ENCODE measurements at regions not wholly inside any gene's neighbourhood (a gene's known extent, or its start where the extent isn't known, plus 50 kb on each side); places are given as distances from the start of the nearest gene placed in this dataset.

DNA sequence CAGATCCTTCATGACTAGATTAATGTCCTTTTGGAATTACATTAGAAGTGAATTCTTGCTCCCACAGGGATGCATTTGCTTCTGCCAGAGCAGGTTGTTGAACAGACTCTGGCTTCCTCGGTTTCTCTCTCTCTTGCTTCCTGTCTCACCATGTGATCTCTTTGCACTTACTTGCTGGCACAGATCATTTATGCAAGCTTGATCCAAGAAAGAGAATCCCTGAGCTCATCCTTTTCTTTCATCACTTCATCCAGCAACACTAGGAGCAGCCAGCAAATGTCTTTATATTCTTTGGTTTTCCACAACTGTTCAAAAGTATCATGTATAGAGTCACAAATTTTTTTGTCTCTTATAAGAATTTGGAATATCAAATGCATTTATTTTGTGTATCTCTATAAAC is 313.5 kb downstream of the ZNF326 start (continued):
- TF ChIP-seq MAFK (conservative IDR thresholded peaks at IDR 0.05 in 1 of 2, IDR thresholded peaks at IDR 0.05 in 1 of 2; ENCODE audit: low read length in 2 of 2) (no peak), GABPA (IDR thresholded peaks at IDR 0.05; ENCODE audit: low read depth, low read length) (no peak), GABPA (CRISPR knock-in tag; IDR thresholded peaks at IDR 0.05; ENCODE audit: low read depth) (no peak), XRCC5 (optimal IDR thresholded peaks at IDR 0.05; ENCODE audit: low read length) (no peak), SMARCC2 (IDR thresholded peaks at IDR 0.05) (no peak), ZNF776 (CRISPR knock-in tag; IDR thresholded peaks at IDR 0.05) (no peak), ZNF703 (CRISPR knock-in tag; IDR thresholded peaks at IDR 0.05; ENCODE audit: borderline replicate concordance) (no peak)

DNA sequence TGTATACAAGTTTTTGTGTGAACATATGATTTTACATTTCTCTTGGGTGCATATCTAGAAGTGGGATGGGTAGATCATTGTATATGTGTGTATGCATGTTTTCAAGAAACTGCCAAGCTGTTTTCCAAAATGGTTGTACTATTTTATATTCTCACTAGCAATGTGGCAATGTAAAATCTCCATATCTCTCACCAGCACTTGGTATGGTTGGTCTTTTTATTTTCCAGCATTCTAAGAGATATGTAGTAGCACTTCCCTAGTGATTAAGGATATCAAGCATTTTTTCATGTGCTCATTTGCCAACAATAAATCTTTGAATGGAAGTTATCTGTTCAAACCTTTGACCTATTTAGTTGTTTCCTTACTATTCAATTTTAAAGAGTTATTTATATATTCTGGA is 310.7 kb downstream of the ZNF326 start:
- no peaks in the 10 kb centered on the region for H3K79me2 ChIP-seq (ENCODE audit: insufficient read depth, low read length)
- H2AFZ ChIP-seq (ENCODE audit: low read length) = no peak overlapping the region
- ATAC-seq = no peak
- no peaks in the 10 kb centered on the region; a peak in 1 of 5 replicates for H3K27me3 ChIP-seq (ENCODE audit: control insufficient read depth in 1 of 2, insufficient read depth in 2 of 2, low read length in 2 of 2)
- no peak overlapping the region for H3K4me2 ChIP-seq (ENCODE audit: low read depth, low read length)
- H3K9ac ChIP-seq (ENCODE audit: insufficient read depth, low read depth, low read length) = no peak overlapping the region
- H3K4me1 ChIP-seq (ENCODE audit: insufficient read depth, low read length) = no peaks in the 10 kb centered on the region
- no peaks in the 10 kb centered on the region for H3K9me3 ChIP-seq (ENCODE audit: low read length)
- in situ Hi-C loops (cut with HindIII; ENCODE audit: extremely low pct_ligation_motif_present, low pct_unique_long_range_greater_than_20kb) (no loop called here), intact Hi-C loops (cut with micrococcal nuclease; ENCODE audit: unreplicated experiment) (no loop called here)
- TF ChIP-seq KMT2B (CRISPR knock-in tag; IDR thresholded peaks at IDR 0.05) (no peak), ZNF383 (CRISPR knock-in tag; IDR thresholded peaks at IDR 0.05; ENCODE audit: borderline replicate concordance) (no peak), JUNB (CRISPR knock-in tag; IDR thresholded peaks at IDR 0.05; ENCODE audit: borderline replicate concordance) (no peak), REPIN1 (CRISPR knock-in tag; IDR thresholded peaks at IDR 0.05; ENCODE audit: borderline replicate concordance, low read depth) (no peak), ZNF747 (CRISPR knock-in tag; IDR thresholded peaks at IDR 0.05; ENCODE audit: borderline replicate concordance) (no peak), FOXJ3 (CRISPR knock-in tag; IDR thresholded peaks at IDR 0.05; ENCODE audit: borderline replicate concordance) (no peak), TOE1 (CRISPR knock-in tag; IDR thresholded peaks at IDR 0.05) (no peak), BHLHE40 (IDR thresholded peaks at IDR 0.05; ENCODE audit: low read length) (no peak), ZNF484 (CRISPR knock-in tag; IDR thresholded peaks at IDR 0.05; ENCODE audit: borderline replicate concordance, low read depth) (no peak), ZBTB38 (CRISPR knock-in tag; IDR thresholded peaks at IDR 0.05) (no peak), ZNF660 (CRISPR knock-in tag; IDR thresholded peaks at IDR 0.05; ENCODE audit: borderline replicate concordance, low read depth) (no peak)
- TF ChIP-seq, protein P1, sequence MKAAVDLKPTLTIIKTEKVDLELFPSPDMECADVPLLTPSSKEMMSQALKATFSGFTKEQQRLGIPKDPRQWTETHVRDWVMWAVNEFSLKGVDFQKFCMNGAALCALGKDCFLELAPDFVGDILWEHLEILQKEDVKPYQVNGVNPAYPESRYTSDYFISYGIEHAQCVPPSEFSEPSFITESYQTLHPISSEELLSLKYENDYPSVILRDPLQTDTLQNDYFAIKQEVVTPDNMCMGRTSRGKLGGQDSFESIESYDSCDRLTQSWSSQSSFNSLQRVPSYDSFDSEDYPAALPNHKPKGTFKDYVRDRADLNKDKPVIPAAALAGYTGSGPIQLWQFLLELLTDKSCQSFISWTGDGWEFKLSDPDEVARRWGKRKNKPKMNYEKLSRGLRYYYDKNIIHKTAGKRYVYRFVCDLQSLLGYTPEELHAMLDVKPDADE (CRISPR knock-in tag; IDR thresholded peaks at IDR 0.05) = no peak
- FAIRE-seq = no peak
- H4K20me1 ChIP-seq (ENCODE audit: insufficient read depth, low read length) = no peaks in the 10 kb centered on the region
- BruUV-seq (replicated peaks) = no TSS peak
- no peaks in the 10 kb centered on the region for H3K36me3 ChIP-seq (replicated peaks in 1 of 2; ENCODE audit: control insufficient read depth in 1 of 2, insufficient read depth in 2 of 2, low read length in 2 of 2)
- no peak overlapping the region for H3K27ac ChIP-seq (ENCODE audit: extremely low read length, insufficient read depth, low read length)
- DNase-seq (ENCODE audit: low spot score) = no peak
- ChIA-PET CTCF (ENCODE audit: low intra/inter-chr PET ratio, low total read pairs) (no interaction called here), POLR2A (no interaction called here)
- H3K4me3 ChIP-seq (replicated peaks in 1 of 3; ENCODE audit: insufficient read depth in 1 of 3, low read depth in 2 of 3, low read length in 3 of 3) = no peak overlapping the region

Data from HepG2 (cell line).